Endodermal cell (in vitro differentiated cells): ENCODE measurements at regions not wholly inside any gene's neighbourhood (a gene's known extent, or its start where the extent isn't known, plus 50 kb on each side); places are given as distances from the start of the nearest gene placed in this dataset.

Experiments
- DNase-seq: peaks from one replicate; pipeline ENCODE4 v3.0.0-alpha.2; 2017
- H3K27ac ChIP-seq: 2 replicates; pipeline ENCODE4 v1.5.1; 2013; ENCODE audit warnings: mild to moderate bottlenecking, low read depth, low read length, moderate library complexity
- H3K27me3 ChIP-seq: 2 replicates; pipeline ENCODE4 v1.6.1; 2013; ENCODE audit warnings: mild to moderate bottlenecking, low read length, moderate library complexity; ENCODE audit not compliant: insufficient read depth, control insufficient read depth, poor library complexity, severe bottlenecking
- H3K36me3 ChIP-seq: 2 replicates; pipeline ENCODE4 v1.7.0; 2013; ENCODE audit warnings: mild to moderate bottlenecking, low read length, moderate library complexity; ENCODE audit not compliant: control insufficient read depth, insufficient read depth
- H3K4me1 ChIP-seq: one replicate; pipeline ENCODE4 v1.7.0; 2013; ENCODE audit warnings: low read length; ENCODE audit not compliant: control insufficient read depth, insufficient read depth
- H3K4me3 ChIP-seq: 2 replicates; pipeline ENCODE4 v1.5.1; 2013; ENCODE audit warnings: mild to moderate bottlenecking, low read length, moderate library complexity
- H3K9ac ChIP-seq: 2 replicates; pipeline ENCODE4 v1.6.1; 2013; ENCODE audit warnings: mild to moderate bottlenecking, low read length, moderate library complexity; ENCODE audit not compliant: poor library complexity, severe bottlenecking; ENCODE audit errors: extremely low read depth
- H3K9me3 ChIP-seq: 2 replicates; pipeline ENCODE4 v1.6.1; 2013; ENCODE audit warnings: mild to moderate bottlenecking, low read length, moderate library complexity; ENCODE audit not compliant: control insufficient read depth
- H3K27ac Mint-ChIP-seq: 2 replicates; pipeline ENCODE4 v1.8.0; 2020; ENCODE audit warnings: mixed read lengths
- H3K27me3 Mint-ChIP-seq: 2 replicates; pipeline ENCODE4 v1.8.0; 2021; ENCODE audit warnings: mild to moderate bottlenecking, mixed read lengths; ENCODE audit not compliant: insufficient read depth
- H3K36me3 Mint-ChIP-seq: 2 replicates; pipeline ENCODE4 v1.8.0; 2020; ENCODE audit warnings: low read depth, mixed read lengths
- H3K4me1 Mint-ChIP-seq: 2 replicates; pipeline ENCODE4 v1.8.0; 2020; ENCODE audit warnings: mixed read lengths
- H3K4me3 Mint-ChIP-seq: 2 replicates; pipeline ENCODE4 v1.8.0; 2020; ENCODE audit warnings: mild to moderate bottlenecking, moderate library complexity, mixed read lengths
- H3K9me3 Mint-ChIP-seq: 2 replicates; pipeline ENCODE4 v1.8.0; 2020; ENCODE audit warnings: mild to moderate bottlenecking, mixed read lengths
- WGBS, 2 experiments: methylation state at CpG; one replicate each; pipeline versions ENCODE4 v1.1.5 to v1.1.7; 2013; ENCODE audit warnings: missing lambda C conversion rate in 2 of 2, mixed read lengths in 1 of 2; ENCODE audit not compliant: insufficient coverage in 1 of 2, insufficient read length in 1 of 2; 5-methylcytosine and 5-hydroxymethylcytosine counted together
- TF ChIP-seq, protein P1 (sequence below): fragments of 200-600 bp; sonication (generic); conservative IDR thresholded peaks from 2 replicates; pipeline ENCODE4 v1.5.0; 2021; ENCODE audit warnings: antibody characterized with exemption, mild to moderate bottlenecking

GRCh38 chr4:30939684-30940083 is 219.5 kb downstream of the PCDH7 start:
- H3K27me3 ChIP-seq: no peaks in the 10 kb centered on the region
- H3K4me3 ChIP-seq: no peak overlapping the region
- H3K9me3 ChIP-seq: no peaks in the 10 kb centered on the region
- Mint-ChIP-seq H3K27ac (no peak overlapping the region), H3K4me3 (no peak overlapping the region), H3K36me3 (no peaks in the 10 kb centered on the region), H3K9me3 (no peaks in the 10 kb centered on the region), H3K4me1 (peaks cover 6% of the 10 kb centered on the region), H3K27me3 (no peaks in the 10 kb centered on the region)
- H3K4me1 ChIP-seq: no peaks in the 10 kb centered on the region
- H3K27ac ChIP-seq: no peak overlapping the region
- WGBS, 2 experiments: 73 to 82% methylated on average over 3 to 4 of the region's 4 CpGs
- TF ChIP-seq, protein P1, sequence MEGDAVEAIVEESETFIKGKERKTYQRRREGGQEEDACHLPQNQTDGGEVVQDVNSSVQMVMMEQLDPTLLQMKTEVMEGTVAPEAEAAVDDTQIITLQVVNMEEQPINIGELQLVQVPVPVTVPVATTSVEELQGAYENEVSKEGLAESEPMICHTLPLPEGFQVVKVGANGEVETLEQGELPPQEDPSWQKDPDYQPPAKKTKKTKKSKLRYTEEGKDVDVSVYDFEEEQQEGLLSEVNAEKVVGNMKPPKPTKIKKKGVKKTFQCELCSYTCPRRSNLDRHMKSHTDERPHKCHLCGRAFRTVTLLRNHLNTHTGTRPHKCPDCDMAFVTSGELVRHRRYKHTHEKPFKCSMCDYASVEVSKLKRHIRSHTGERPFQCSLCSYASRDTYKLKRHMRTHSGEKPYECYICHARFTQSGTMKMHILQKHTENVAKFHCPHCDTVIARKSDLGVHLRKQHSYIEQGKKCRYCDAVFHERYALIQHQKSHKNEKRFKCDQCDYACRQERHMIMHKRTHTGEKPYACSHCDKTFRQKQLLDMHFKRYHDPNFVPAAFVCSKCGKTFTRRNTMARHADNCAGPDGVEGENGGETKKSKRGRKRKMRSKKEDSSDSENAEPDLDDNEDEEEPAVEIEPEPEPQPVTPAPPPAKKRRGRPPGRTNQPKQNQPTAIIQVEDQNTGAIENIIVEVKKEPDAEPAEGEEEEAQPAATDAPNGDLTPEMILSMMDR: no peak
- H3K36me3 ChIP-seq: no peaks in the 10 kb centered on the region
- H3K9ac ChIP-seq: no peak overlapping the region
- no peak for DNase-seq

DNA sequence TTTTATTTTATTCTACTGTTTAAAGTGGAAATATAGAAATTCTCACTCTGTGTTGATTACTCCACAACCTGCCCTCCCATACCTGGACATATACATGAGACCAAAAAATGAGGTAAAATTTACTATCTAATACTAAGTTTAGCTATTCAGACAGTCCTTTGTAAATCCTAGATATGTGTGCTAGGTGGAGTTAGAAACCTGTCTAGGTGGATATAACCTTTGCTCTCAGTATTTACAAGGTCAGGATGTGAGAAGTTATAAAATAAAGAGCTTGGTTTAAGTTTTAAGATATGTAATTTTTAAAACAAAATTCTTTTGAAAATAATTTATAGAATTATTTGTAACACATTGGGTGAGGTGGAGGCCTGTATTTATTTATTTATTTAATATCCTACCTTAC is 221.5 kb downstream of the PCDH7 start:
- Histone ChIP-seq H3K27me3 (no peaks in the 10 kb centered on the region), H3K9me3 (no peaks in the 10 kb centered on the region), H3K9ac (no peak overlapping the region), H3K36me3 (no peaks in the 10 kb centered on the region), H3K27ac (no peak overlapping the region), H3K4me3 (no peak overlapping the region), H3K4me1 (peaks cover 3% of the 10 kb centered on the region)
- Mint-ChIP-seq H3K27ac (no peak overlapping the region), H3K4me3 (no peak overlapping the region), H3K27me3 (no peaks in the 10 kb centered on the region), H3K9me3 (no peaks in the 10 kb centered on the region), H3K4me1 (peaks cover 15% of the 10 kb centered on the region), H3K36me3 (no peaks in the 10 kb centered on the region)
- TF ChIP-seq, protein P1: no peak
- DNase-seq: no peak

GRCh38 chr4:30943356-30943755 is 223.2 kb downstream of the PCDH7 start:
- TF ChIP-seq, protein P1: no peak
- H3K4me1 ChIP-seq: peaks cover 3% of the 10 kb centered on the region
- H3K27me3 ChIP-seq: no peaks in the 10 kb centered on the region
- H3K9ac ChIP-seq: no peak overlapping the region
- H3K27ac ChIP-seq: no peak overlapping the region
- no peak for DNase-seq
- peaks cover 15% of the 10 kb centered on the region for H3K4me1 Mint-ChIP-seq
- H3K27me3 Mint-ChIP-seq: no peaks in the 10 kb centered on the region
- WGBS, 2 experiments: 67 to 91% methylated on average over 1 to 2 of the region's 2 CpGs
- H3K36me3 ChIP-seq: no peaks in the 10 kb centered on the region
- no peak overlapping the region for H3K4me3 ChIP-seq
- H3K9me3 Mint-ChIP-seq: no peaks in the 10 kb centered on the region
- peaks cover 2% of the 10 kb centered on the region for H3K36me3 Mint-ChIP-seq
- H3K27ac Mint-ChIP-seq: no peak overlapping the region
- no peak overlapping the region for H3K4me3 Mint-ChIP-seq
- no peaks in the 10 kb centered on the region for H3K9me3 ChIP-seq
